Keratinocyte (primary cell): ENCODE measurements at regions not wholly inside any gene's neighbourhood (a gene's known extent, or its start where the extent isn't known, plus 50 kb on each side); places are given as distances from the start of the nearest gene placed in this dataset.

Source experiments
- DNase-seq: peaks from one replicate; pipeline ENCODE4 v3.0.0-alpha.2; 2011; ENCODE audit warnings: low read depth, missing footprints, low spot score
- FAIRE-seq: peaks from 2 replicates; lab custom pipeline; 2011; peaks lifted over from hg19 to GRCh38; lab: Jason Lieb, UNC
- H2AFZ ChIP-seq: 2 replicates; pipeline ENCODE4 v1.6.0; 2012; ENCODE audit warnings: low read length, control low read depth, inconsistent platforms; ENCODE audit not compliant: control insufficient read depth
- H3K27ac ChIP-seq: 2 replicates; pipeline ENCODE4 v1.5.1; 2011; ENCODE audit warnings: low read length; ENCODE audit not compliant: control insufficient read depth, insufficient read depth
- H3K27me3 ChIP-seq: 3 replicates; pipeline ENCODE4 v1.6.0; 2011; ENCODE audit warnings: low read length; ENCODE audit not compliant: control insufficient read depth, insufficient read depth; ENCODE audit errors: extremely low read depth
- H3K36me3 ChIP-seq, 2 experiments: 2 replicates in 1 of 2; 3 replicates in 1 of 2; pipeline ENCODE4 v1.5.1; 2011; ENCODE audit warnings: low read length in 2 of 2, mild to moderate bottlenecking in 1 of 2; ENCODE audit not compliant: control insufficient read depth in 2 of 2, insufficient read depth in 2 of 2; ENCODE audit errors: extremely low read depth in 1 of 2
- H3K4me1 ChIP-seq: 3 replicates; pipeline ENCODE4 v1.5.1; 2011; ENCODE audit warnings: low read length; ENCODE audit not compliant: control insufficient read depth, insufficient read depth; ENCODE audit errors: extremely low read depth
- H3K4me2 ChIP-seq: 3 replicates; pipeline ENCODE4 v1.6.0; 2011; ENCODE audit warnings: low read depth, low read length; ENCODE audit not compliant: control insufficient read depth, insufficient read depth; ENCODE audit errors: extremely low read depth
- H3K4me3 ChIP-seq, 3 experiments: fragments of 200-600 bp in 1 of 3; sonication (generic) in 1 of 3; 2 replicates in 2 of 3; 3 replicates in 1 of 3; pipeline ENCODE4 v1.5.1; 2011 to 2016; ENCODE audit warnings: low read length in 3 of 3, mild to moderate bottlenecking in 3 of 3, control low read depth in 2 of 3, inconsistent platforms in 1 of 3, low read depth in 1 of 3, mixed read lengths in 1 of 3, mixed run types in 1 of 3, moderate library complexity in 1 of 3; ENCODE audit not compliant: control insufficient read depth in 2 of 3, insufficient read depth in 2 of 3; ENCODE audit errors: extremely low read depth in 1 of 3
- H3K79me2 ChIP-seq: 2 replicates; pipeline ENCODE4 v1.6.0; 2012; ENCODE audit warnings: low read length; ENCODE audit not compliant: control insufficient read depth, insufficient read depth
- H3K9ac ChIP-seq: 3 replicates; pipeline ENCODE4 v1.6.0; 2011; ENCODE audit warnings: low read length; ENCODE audit not compliant: control insufficient read depth, insufficient read depth; ENCODE audit errors: extremely low read depth
- H3K9me1 ChIP-seq: 3 replicates; pipeline ENCODE4 v1.6.0; 2011; ENCODE audit warnings: low read length; ENCODE audit not compliant: control insufficient read depth, insufficient read depth; ENCODE audit errors: extremely low read depth
- H3K9me3 ChIP-seq: 2 replicates; pipeline ENCODE4 v1.5.1; 2012; ENCODE audit warnings: low read depth, low read length; ENCODE audit not compliant: control insufficient read depth
- H4K20me1 ChIP-seq: 3 replicates; pipeline ENCODE4 v1.6.0; 2011; ENCODE audit warnings: low read length; ENCODE audit not compliant: control insufficient read depth, insufficient read depth; ENCODE audit errors: extremely low read depth
- EZH2 ChIP-seq: IDR thresholded peaks from one replicate; pipeline ENCODE4 v1.6.1; 2012; ENCODE audit warnings: inconsistent platforms, mild to moderate bottlenecking, low read length, moderate library complexity
- dilution Hi-C: fragments of 300-500 bp; cut with MboI; formaldehyde crosslinking; loops from one replicate; pipeline ENCODE4 v1.7.0; 2020; ENCODE audit warnings: low sequenced_read_pairs; ENCODE audit not compliant: extremely low pct_ligation_motif_present
- TF ChIP-seq, protein P1 (sequence below), 3 experiments: IDR thresholded peaks in 1 of 3; conservative IDR thresholded peaks in 1 of 3; optimal IDR thresholded peaks in 1 of 3; 2 replicates in 2 of 3; 3 replicates in 1 of 3; pipeline versions ENCODE3 to v1.5.1; 2011; ENCODE audit warnings: low read length in 3 of 3, mild to moderate bottlenecking in 3 of 3, moderate library complexity in 2 of 3, control low read depth in 1 of 3, inconsistent platforms in 1 of 3; ENCODE audit not compliant: insufficient read depth in 2 of 3; ENCODE audit errors: extremely low read depth in 1 of 3

DNA sequence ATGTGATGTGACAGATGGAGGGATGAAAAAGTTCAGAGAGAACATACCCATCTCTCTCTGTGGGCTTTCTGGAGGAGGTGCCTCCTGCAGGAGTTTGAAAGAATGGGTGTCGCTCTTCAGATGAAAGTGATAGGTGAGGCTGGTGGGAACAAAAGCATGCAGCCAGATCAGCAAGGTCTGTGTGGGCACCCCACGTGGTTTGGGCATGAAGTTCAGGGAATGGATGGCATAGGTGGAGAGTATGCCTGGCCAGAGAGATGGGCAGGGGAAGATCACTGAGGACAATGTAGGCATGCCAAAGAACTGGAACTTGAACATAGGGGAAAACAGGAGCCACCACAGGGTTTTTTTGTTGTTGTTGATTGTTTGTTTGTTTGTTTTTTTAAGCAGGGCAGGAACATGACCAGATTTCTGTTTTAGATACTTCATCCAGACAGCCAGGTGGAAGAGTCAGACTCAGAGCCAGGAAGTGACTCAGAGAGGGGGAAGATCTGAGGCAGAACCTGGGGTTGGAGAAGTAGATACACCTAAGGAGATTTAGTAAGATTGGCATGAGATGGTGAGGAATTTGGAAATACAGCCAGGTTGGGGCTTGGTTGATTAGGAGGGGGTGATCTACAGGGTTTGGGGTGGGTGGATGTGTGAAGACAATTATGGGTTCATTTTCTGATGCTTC, 64.8 kb upstream of the CLSTN2 start:
- H3K4me3 ChIP-seq = no peak overlapping the region
- no peak for DNase-seq
- no peak overlapping the region for H3K9ac ChIP-seq
- H2AFZ ChIP-seq = no peak overlapping the region
- no peaks in the 10 kb centered on the region for H4K20me1 ChIP-seq
- H3K9me1 ChIP-seq = no peaks in the 10 kb centered on the region
- H3K4me1 ChIP-seq = peaks cover 8% of the 10 kb centered on the region
- peak overlapping the region; percentile 23 for H3K4me2 ChIP-seq
- dilution Hi-C loops = no loop called here
- no peaks in the 10 kb centered on the region for H3K36me3 ChIP-seq
- H3K9me3 ChIP-seq = no peaks in the 10 kb centered on the region
- FAIRE-seq = peak; percentile 43
- no peak for TF ChIP-seq EZH2
- TF ChIP-seq, protein P1, sequence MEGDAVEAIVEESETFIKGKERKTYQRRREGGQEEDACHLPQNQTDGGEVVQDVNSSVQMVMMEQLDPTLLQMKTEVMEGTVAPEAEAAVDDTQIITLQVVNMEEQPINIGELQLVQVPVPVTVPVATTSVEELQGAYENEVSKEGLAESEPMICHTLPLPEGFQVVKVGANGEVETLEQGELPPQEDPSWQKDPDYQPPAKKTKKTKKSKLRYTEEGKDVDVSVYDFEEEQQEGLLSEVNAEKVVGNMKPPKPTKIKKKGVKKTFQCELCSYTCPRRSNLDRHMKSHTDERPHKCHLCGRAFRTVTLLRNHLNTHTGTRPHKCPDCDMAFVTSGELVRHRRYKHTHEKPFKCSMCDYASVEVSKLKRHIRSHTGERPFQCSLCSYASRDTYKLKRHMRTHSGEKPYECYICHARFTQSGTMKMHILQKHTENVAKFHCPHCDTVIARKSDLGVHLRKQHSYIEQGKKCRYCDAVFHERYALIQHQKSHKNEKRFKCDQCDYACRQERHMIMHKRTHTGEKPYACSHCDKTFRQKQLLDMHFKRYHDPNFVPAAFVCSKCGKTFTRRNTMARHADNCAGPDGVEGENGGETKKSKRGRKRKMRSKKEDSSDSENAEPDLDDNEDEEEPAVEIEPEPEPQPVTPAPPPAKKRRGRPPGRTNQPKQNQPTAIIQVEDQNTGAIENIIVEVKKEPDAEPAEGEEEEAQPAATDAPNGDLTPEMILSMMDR (optimal IDR thresholded peaks at IDR 0.05 in 1 of 3, IDR thresholded peaks at IDR 0.05 in 1 of 3, conservative IDR thresholded peaks at IDR 0.05 in 1 of 3; ENCODE audit: extremely low read depth in 1 of 3, insufficient read depth in 2 of 3, low read length in 3 of 3) = no peak
- H3K79me2 ChIP-seq = no peaks in the 10 kb centered on the region
- H3K27ac ChIP-seq = no peak overlapping the region
- H3K27me3 ChIP-seq = no peaks in the 10 kb centered on the region

DNA sequence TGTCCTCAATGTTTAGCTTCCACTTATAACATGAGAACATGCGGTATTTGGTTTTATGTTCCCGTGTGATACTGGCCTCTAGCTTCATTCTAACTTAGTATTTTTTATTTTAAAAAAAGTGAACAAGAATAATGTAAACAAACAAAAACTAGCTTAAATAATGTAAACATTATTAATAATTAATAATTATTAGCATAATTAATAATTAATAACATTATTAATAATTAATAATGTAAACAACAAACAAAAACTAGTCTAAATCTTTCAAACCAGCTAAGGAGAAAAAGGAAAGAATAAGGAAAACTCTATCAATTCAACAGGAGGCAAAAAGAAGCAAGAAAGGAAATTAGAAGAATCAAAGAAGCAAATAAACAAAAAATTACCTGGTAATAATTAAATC, 66.2 kb upstream of the CLSTN2 start:
- Histone ChIP-seq H3K27me3 (no peaks in the 10 kb centered on the region), H3K27ac (no peak overlapping the region), H3K4me2 (no peak overlapping the region), H3K4me3 (no peak overlapping the region), H3K4me1 (peaks cover 8% of the 10 kb centered on the region), H4K20me1 (no peaks in the 10 kb centered on the region), H3K9ac (no peak overlapping the region), H3K9me3 (no peaks in the 10 kb centered on the region), H3K36me3 (no peaks in the 10 kb centered on the region), H3K9me1 (no peaks in the 10 kb centered on the region), H2AFZ (no peak overlapping the region), H3K79me2 (no peaks in the 10 kb centered on the region)
- DNase-seq (no peak), FAIRE-seq (no peak)
- dilution Hi-C loops = no loop called here
- TF ChIP-seq, protein P1 (optimal IDR thresholded peaks at IDR 0.05 in 1 of 3, IDR thresholded peaks at IDR 0.05 in 1 of 3, conservative IDR thresholded peaks at IDR 0.05 in 1 of 3; ENCODE audit: extremely low read depth in 1 of 3, insufficient read depth in 2 of 3, low read length in 3 of 3) = no peak
- TF ChIP-seq EZH2 = no peak
